ENCODE measurements at regions not wholly inside any gene's neighbourhood (a gene's known extent, or its start where the extent isn't known, plus 50 kb on each side); places are given as distances from the start of the nearest gene placed in this dataset.

DNA sequence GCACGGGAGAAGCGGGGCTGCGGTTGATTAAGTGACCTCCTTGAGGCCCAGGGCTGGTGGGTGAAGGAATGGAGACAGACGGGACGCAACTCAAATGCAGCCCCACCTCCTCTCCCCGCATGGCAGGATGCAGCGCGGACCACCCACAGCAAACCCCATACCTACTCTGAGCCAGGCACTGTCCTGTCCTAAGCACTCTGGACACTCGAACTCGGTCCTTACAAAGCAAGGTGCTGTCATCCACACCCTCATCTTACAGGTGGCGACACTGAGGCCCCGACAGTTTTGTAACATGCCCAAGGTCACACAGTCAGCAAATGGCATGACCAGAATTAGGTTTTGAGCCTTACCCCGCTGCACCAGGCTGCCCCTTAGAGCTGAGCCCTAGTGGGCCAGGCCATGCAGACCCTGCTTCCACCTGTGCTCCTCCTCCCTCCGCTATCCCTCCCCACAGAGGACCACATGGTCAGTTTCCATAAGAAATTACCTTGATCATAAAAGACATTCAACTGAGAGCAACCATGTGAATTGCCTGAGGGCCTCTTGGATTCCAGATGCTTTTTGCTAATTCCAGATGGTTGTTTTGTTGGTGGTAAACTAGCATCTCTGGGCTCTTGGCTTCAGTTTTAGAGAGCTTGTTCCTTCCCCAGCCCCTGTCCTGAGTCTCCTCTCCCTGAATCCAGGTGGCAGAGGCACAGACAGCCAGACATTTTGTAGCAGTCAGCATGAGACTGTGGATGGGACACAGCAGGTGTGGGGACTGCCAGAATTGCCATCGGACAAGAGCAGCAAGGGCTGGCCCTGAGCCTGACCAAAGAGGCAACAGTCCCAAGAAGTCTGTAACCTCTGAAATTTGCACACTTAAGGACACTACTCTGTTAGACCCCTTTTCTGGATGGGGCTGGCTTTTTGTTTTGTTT, 171.9 kb upstream of the PMEPA1 start:
- ATAC-seq = no peak
- Mint-ChIP-seq H3K9me3 (no peaks in the 10 kb centered on the region), H3K27ac (no peak overlapping the region), H3K4me1 (no peaks in the 10 kb centered on the region), H3K27me3 (peaks cover 9% of the 10 kb centered on the region), H3K36me3 (no peaks in the 10 kb centered on the region), H3K4me3 (no peak overlapping the region)

DNA sequence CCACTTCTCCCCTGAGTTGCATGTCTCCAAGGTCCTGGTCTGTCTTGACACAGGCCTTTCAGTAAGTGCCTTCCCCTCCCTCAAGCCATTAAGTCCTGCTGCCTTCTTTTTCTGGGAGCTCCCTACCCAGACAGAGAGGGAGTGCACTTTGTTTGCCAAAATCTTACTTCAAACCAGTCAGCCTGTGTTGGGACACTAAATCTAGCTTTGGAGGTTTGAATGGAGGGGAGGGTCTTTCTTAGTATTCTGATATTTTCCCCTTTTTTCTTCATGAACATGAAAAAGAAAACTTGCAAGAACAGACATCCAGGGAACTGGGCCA, 170.7 kb upstream of the PMEPA1 start:
- Mint-ChIP-seq H3K4me1 (no peaks in the 10 kb centered on the region), H3K4me3 (no peak overlapping the region), H3K27ac (no peak overlapping the region), H3K27me3 (peaks cover 9% of the 10 kb centered on the region), H3K36me3 (no peaks in the 10 kb centered on the region), H3K9me3 (no peaks in the 10 kb centered on the region)
- ATAC-seq = no peak

DNA sequence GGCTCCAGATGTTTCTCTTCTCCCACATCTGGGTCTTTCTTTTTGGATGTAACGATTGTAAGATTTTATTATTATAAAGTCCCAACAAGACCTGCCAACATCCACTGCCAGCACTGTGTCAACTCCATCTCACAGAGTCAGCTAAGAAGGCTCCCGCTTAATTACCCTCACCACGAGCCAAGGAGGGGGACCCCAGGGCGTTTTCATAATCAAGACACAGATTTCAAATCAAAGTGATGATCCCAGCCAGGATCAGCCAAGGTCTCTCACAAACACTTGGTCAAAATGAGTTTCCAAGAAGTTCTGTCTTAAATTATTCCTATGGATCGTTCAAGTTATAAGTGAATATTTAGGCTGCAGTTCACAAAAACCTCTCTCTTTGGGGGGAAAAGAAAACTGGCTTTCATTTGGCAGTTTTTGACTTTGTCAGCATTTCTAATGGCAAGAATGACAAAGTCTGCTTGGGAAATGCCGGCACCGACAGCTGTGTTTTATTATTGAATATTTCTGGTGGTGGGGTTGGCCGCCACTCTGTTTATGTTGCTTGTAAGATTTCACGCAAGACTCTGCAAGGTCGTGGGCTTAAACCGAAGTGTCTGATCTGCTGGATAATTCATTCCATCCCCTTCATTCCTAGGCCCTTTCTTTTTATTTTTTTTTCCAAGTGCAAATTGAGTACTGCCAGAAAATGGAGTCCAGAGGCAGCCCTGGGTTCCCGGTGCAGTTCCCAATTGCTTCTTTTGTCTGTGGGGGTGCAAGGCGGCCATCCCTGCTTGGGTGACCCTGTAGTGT, 170.2 kb upstream of the PMEPA1 start:
- Mint-ChIP-seq H3K27ac (no peak overlapping the region), H3K4me1 (no peaks in the 10 kb centered on the region)
- ATAC-seq = no peak

DNA sequence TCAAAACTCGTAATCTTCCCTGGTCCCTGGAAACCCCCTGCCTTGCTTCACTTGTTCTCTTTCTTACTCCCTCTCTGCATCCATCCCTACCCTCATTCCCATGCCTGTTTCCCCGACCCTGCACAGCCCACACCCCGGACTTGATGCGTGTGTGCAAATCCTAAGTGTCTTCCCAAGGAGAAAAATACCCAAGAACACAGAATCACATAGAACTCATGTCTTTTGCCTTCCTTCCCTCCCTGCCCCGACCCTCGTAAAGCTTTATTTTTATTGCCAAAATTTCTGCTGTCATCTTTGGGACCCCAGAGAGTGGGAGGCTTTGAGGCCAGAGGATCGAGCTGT, 169.6 kb upstream of the PMEPA1 start:
- H3K9me3 Mint-ChIP-seq = no peaks in the 10 kb centered on the region
- no peak overlapping the region for H3K4me3 Mint-ChIP-seq
- H3K36me3 Mint-ChIP-seq = no peaks in the 10 kb centered on the region
- no peak overlapping the region for H3K27ac Mint-ChIP-seq
- no peak for ATAC-seq
- H3K4me1 Mint-ChIP-seq = no peaks in the 10 kb centered on the region
- peaks cover 9% of the 10 kb centered on the region for H3K27me3 Mint-ChIP-seq

More for the DNA sequence above, 170.2 kb upstream of the PMEPA1 start:
- H3K4me3 Mint-ChIP-seq = no peak overlapping the region
- peaks cover 9% of the 10 kb centered on the region for H3K27me3 Mint-ChIP-seq
- no peaks in the 10 kb centered on the region for H3K36me3 Mint-ChIP-seq
- no peaks in the 10 kb centered on the region for H3K9me3 Mint-ChIP-seq

DNA sequence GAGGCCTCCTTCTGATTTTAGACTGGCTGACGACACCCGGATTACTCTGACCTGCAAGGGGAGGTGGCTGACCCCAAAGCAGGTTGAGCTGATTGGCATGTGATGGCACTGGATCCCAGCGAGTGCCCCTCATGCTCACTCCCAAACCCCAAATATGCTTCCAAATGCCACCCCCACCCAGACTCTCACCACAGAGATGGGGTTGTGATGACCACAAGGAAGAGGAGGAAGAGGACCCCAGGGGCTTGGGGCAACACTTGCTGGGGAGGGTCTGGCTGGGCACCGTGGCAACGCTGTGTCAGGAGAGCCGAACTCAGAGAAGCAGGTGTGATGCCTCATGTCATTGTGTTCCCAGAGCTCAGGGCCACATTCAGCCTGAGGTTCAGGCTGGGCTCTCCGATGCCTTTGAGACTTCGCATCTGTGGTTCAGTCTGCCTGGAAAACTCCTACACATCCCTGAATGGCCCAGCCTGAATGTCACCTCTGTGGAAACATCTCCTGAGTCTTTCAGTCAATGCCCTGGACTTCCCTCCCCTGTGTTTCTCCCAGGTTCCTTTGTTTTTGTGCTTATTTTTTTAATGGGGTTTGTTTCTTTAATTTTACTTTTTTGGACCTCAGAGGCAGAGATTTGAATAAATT, 169.1 kb upstream of the PMEPA1 start:
- H3K4me3 Mint-ChIP-seq = no peak overlapping the region
- no peaks in the 10 kb centered on the region for H3K9me3 Mint-ChIP-seq
- H3K27me3 Mint-ChIP-seq = peaks cover 9% of the 10 kb centered on the region
- H3K27ac Mint-ChIP-seq = no peak overlapping the region
- no peak for ATAC-seq
- H3K36me3 Mint-ChIP-seq = no peaks in the 10 kb centered on the region
- H3K4me1 Mint-ChIP-seq = no peaks in the 10 kb centered on the region

DNA sequence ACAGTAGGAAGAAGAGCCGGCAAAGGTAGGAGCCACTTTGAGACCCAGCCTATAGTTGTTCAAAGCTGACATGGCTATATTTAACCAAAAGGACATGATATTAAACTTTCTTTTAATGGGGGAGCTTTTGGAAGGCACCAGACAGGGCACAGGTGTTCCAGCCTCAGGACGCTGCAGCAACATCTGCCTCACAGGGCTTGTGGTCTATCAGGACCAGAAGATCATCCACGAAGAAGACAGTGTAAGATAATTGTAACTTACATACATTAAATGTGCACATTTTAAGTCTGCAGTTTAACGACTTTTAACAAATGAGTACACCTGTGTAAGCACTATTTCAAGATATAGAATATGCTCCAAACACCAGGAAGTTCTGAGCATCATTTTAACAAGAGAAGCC, 168.2 kb upstream of the PMEPA1 start:
- no peak for ATAC-seq
- Mint-ChIP-seq H3K27ac (no peak overlapping the region), H3K9me3 (no peaks in the 10 kb centered on the region), H3K4me3 (no peak overlapping the region), H3K27me3 (peaks cover 9% of the 10 kb centered on the region), H3K36me3 (no peaks in the 10 kb centered on the region), H3K4me1 (no peaks in the 10 kb centered on the region)

DNA sequence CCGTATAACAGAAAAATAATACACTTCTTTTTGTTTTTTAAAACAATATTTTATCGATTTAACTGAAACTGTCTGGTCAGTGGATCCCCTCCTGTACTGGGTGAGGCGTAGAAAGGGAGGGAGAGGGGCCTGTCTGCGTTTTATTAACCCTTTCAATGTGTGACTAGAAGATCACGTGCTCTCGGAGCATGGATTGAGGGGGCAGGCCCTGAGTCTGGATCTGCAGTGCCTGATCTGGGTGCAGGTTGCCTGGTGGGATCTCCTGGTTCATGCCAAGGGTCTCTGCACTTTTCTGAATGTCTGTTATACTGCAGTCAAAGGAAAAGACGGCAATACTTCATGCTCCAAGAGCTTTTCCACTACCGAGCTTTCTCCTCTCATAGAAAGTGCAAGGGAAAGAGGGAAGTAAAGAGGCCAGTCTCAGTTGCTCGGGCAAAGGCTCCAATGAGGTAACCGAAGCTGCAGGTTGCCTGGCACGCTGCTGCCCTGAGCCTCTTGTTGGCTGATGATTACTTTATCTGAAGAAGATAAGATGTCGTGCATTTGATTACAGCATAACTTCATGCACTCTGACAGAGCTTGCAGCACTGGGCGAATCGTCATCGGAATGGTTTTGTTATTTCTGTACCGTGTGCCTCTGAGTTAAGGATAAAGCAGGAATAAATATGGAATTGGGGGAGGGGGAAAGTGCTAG, 167.5 kb upstream of the PMEPA1 start:
- no peaks in the 10 kb centered on the region for H3K36me3 Mint-ChIP-seq
- no peaks in the 10 kb centered on the region for H3K9me3 Mint-ChIP-seq
- no peaks in the 10 kb centered on the region for H3K4me1 Mint-ChIP-seq
- no peak overlapping the region for H3K27ac Mint-ChIP-seq
- no peak for ATAC-seq
- H3K27me3 Mint-ChIP-seq = peaks cover 9% of the 10 kb centered on the region
- H3K4me3 Mint-ChIP-seq = no peak overlapping the region

DNA sequence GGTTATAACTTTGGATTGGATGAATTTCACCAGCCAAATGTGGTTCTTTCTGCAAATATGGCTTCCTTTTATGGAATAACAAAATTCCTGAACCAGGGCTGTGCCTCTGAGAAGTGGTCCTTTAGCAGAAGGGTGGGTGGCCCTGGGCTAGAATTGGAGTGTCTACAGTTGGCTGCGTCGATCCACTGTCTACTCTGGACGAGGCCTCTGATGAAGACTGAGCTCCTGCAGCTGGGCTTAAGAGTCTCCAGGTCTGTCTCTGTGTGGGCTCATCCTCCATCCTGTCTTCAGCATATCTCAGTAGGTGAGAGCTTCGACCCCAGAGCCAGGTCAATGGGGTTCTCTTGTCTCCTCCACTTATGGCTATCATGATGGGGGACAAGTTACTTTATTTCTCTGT, 166.3 kb upstream of the PMEPA1 start:
- Mint-ChIP-seq H3K9me3 (no peaks in the 10 kb centered on the region), H3K27me3 (peaks cover 13% of the 10 kb centered on the region), H3K4me3 (no peak overlapping the region), H3K27ac (no peak overlapping the region), H3K36me3 (no peaks in the 10 kb centered on the region), H3K4me1 (no peaks in the 10 kb centered on the region)
- ATAC-seq = no peak

DNA sequence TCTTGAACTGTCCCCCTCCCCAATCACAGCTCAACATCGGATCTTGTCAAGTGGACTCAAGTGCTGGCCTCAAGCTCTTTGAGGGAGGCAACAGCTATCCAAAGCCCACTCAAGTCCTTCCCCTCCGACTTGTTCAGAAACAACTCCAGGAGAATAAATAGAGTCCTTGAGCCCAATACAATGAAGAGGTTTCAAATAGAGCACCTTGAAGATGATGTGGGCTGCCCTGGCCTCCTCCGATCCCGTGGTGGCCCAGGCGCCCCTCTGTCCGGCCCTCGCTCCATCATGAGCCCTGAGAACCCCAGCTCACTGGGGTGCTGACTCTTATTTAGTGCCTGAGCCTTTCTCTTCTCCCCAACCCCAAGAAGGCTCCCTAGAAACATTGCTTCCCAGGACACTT, 164.3 kb upstream of the PMEPA1 start:
- Mint-ChIP-seq H3K4me1 (no peaks in the 10 kb centered on the region), H3K27me3 (peaks cover 27% of the 10 kb centered on the region), H3K36me3 (no peaks in the 10 kb centered on the region), H3K4me3 (no peak overlapping the region), H3K27ac (no peak overlapping the region), H3K9me3 (no peaks in the 10 kb centered on the region)
- no peak for ATAC-seq

DNA sequence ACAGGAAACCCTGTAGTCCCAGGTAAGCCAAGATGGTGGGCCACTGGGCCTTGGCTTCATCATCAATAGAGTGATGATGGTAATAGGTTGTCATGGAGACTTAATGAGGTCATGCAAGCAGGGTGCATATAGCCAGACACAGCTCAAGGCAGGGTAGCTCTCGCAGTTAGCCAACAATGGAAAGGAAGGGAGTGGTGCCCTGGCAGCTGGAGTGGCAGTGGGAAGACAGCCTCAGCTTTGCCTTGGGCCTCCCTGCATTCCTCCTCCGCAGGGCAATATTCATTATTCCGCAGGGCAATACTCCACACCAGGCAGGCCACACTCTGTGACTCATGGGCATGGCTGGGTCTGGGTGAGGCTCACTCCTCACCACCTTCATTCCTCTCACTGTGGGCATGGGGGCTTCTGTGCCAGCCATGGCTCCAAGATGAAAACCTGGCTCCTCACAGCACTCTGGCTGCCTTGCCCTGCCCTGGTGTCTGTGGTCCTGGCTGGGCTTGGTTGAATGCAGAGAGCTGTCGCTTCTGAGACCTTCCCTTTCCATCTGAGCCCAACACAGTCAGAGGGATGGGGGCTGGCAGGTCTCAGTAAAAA, 163.1 kb upstream of the PMEPA1 start:
- peaks cover 37% of the 10 kb centered on the region for H3K27me3 Mint-ChIP-seq
- no peak for ATAC-seq
- no peaks in the 10 kb centered on the region for H3K9me3 Mint-ChIP-seq
- H3K36me3 Mint-ChIP-seq = no peaks in the 10 kb centered on the region
- H3K4me3 Mint-ChIP-seq = no peak overlapping the region
- H3K4me1 Mint-ChIP-seq = no peaks in the 10 kb centered on the region
- H3K27ac Mint-ChIP-seq = no peak overlapping the region

DNA sequence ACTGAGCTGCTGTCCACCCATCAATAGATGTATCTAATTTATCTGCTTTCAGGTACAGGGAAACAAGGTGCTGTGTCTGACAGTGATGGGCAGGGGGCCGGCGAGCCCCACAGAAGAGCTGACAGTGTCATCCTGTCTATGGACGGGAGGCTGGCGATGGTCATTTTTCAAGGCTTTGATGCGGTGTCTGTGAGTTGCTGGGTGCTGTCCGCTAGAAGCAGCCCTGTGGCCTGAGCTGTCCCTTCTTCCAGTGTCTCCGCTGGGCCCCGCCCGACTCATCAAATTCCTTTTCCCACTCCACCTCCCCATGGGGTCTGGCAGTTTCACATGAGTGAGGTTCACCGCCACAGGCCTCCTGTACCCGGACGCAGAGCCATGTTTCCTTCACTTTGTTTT, 161.4 kb upstream of the PMEPA1 start:
- no peaks in the 10 kb centered on the region for H3K9me3 Mint-ChIP-seq
- H3K4me3 Mint-ChIP-seq = no peak overlapping the region
- peaks cover 51% of the 10 kb centered on the region for H3K27me3 Mint-ChIP-seq
- ATAC-seq = no peak
- H3K4me1 Mint-ChIP-seq = no peaks in the 10 kb centered on the region
- H3K36me3 Mint-ChIP-seq = no peaks in the 10 kb centered on the region
- H3K27ac Mint-ChIP-seq = no peak overlapping the region

DNA sequence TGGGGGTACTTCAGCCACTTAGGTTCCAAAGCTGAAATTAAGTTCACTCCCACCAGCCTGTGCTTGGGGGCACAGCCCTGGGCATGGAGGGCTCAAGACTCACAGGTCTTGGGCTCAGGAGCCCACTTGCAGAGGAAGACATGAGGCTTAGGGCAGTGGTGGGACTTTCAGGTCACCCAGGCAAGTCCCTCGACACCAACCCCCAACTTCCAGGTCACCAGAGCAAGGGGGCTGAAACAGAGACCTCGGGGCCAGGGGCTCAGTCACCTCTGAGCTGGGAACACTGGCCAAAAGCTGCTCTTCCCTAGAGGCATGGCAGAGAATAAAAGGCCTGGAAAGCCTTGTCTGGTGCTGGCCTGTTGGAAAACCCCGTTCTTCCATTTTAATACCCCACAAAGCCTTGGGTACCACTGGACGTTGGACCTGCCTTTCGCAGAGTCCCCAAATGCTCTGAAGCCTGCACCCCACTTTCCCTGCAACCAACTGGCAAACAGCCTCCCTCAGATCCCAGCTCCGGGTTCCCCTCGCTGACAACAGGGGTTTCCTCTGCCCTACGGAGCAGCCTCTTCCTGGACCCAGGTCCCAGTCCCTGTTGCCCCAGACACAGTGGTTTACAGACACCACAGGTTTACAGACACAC, 160.9 kb upstream of the PMEPA1 start:
- ATAC-seq = no peak
- H3K27me3 Mint-ChIP-seq = peaks cover 56% of the 10 kb centered on the region
- no peak overlapping the region for H3K27ac Mint-ChIP-seq
- H3K36me3 Mint-ChIP-seq = no peaks in the 10 kb centered on the region
- H3K4me3 Mint-ChIP-seq = no peak overlapping the region
- no peaks in the 10 kb centered on the region for H3K9me3 Mint-ChIP-seq
- H3K4me1 Mint-ChIP-seq = no peaks in the 10 kb centered on the region

DNA sequence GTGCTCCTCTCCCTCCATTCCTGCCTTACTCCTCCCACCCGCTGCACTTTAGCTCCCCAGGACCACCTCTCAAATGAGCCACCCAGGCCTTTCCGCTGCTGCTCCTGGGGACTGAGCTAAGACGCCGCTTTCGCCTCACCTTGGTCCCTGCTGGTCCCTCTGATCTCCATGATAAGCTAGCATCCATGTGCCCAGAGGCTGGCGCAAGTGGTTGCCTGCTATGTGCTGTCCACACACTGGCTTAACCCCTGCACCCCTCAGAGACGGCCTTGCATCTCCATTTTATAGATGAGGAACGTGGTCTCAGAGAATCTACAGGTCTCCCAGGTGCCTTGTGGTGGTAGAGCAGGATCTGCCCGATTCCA, 160.1 kb upstream of the PMEPA1 start:
- peaks cover 64% of the 10 kb centered on the region for H3K27me3 Mint-ChIP-seq
- peaks cover 6% of the 10 kb centered on the region for H3K4me1 Mint-ChIP-seq
- H3K36me3 Mint-ChIP-seq = no peaks in the 10 kb centered on the region
- no peaks in the 10 kb centered on the region for H3K9me3 Mint-ChIP-seq
- H3K4me3 Mint-ChIP-seq = no peak overlapping the region
- ATAC-seq = no peak
- H3K27ac Mint-ChIP-seq = no peak overlapping the region

DNA sequence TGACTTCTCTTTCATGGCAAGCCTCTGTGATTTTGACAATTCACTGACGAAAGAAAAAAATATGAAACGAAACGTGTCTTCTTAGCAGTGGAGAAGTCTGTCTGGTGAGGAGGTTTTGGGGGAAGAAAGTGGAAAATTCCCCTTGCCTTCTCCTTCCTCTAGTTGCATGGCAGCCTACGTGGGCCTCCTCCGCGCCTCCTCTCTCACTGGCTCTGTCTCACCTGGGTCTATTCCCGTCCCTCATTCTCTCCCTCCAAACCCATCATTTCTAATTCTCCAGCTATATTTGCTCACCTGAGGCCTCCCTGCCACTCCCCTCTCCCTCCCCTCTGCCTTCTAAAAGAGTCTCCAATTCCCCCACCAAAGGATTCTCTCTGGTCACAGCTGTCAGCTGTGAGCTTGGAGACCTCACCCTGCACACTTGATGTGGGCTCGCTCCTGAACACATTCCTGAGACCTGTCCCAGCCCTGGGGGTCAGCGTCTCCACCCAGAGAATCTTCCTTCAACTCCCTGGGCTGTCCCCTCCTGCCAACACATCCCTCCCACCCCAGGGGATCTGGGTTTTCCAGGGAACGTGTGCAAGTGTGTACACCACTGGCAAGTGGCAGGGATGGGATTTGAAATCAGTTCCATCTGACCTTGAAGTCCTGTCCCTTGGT, 159.6 kb upstream of the PMEPA1 start:
- Mint-ChIP-seq H3K4me1 (peaks cover 6% of the 10 kb centered on the region), H3K27me3 (peaks cover 67% of the 10 kb centered on the region), H3K4me3 (no peak overlapping the region), H3K9me3 (no peaks in the 10 kb centered on the region), H3K36me3 (no peaks in the 10 kb centered on the region), H3K27ac (no peak overlapping the region)
- no peak for ATAC-seq
